Right lobe of liver (tissue), 6 donors: ENCODE measurements at regions not wholly inside any gene's neighbourhood (a gene's known extent, or its start where the extent isn't known, plus 50 kb on each side); places are given as distances from the start of the nearest gene placed in this dataset.
"Not testable (repeated sequence)": the region's sequence is repeated elsewhere in the genome, so short reads cannot be mapped to it uniquely, and the experiment has no call there.

ENCODE experiments used
- ATAC-seq, 4 donors: fragments of 200-7000 bp; cut with Tn5 transposase; one replicate each; pipeline ENCODE4 v1.9.1; 2020; ENCODE audit warnings: mild to moderate bottlenecking in 4 of 4, moderate library complexity in 4 of 4
- DNase-seq, 3 donors: peaks; one replicate each; pipeline ENCODE4 v3.0.0-alpha.2; 2020
- H3K27ac ChIP-seq, 3 donors: fragments of 200-600 bp; one replicate each; pipeline ENCODE4 v1.8.0; 2022
- H3K27me3 ChIP-seq, 2 donors: fragments of 200-600 bp; one replicate each; pipeline ENCODE4 v1.8.0; 2022
- H3K36me3 ChIP-seq, 4 donors: fragments of 200-600 bp; sonication (generic) in 1 of 4; one replicate each; pipeline versions ENCODE4 v1.5.1 to v1.8.0; 2017 to 2022; ENCODE audit warnings: control low read depth in 1 of 4
- H3K4me1 ChIP-seq, 4 donors: fragments of 200-600 bp; sonication (generic) in 1 of 4; one replicate each; pipeline versions ENCODE4 v1.5.1 to v1.8.0; 2017 to 2022; ENCODE audit warnings: control low read depth in 1 of 4
- H3K4me3 ChIP-seq, 3 donors: fragments of 200-600 bp; one replicate each; pipeline ENCODE4 v1.8.0; 2022
- H3K9me3 ChIP-seq, 4 donors: fragments of 200-600 bp; sonication (generic) in 1 of 4; one replicate each; pipeline versions ENCODE4 v1.5.1 to v1.8.0; 2017 to 2022; ENCODE audit warnings: control low read depth in 1 of 4
- whole genome bisulfite sequencing: methylation state at CpG from one replicate; pipeline ENCODE4 v1.1.6; 2018; ENCODE audit warnings: low coverage, low lambda C conversion rate; ENCODE audit not compliant: insufficient coverage; ENCODE audit errors: missing lambda C conversion rate; 5-methylcytosine and 5-hydroxymethylcytosine counted together
- intact Hi-C, 2 donors: fragments of 100-400 bp; cut with DNase I; formaldehyde crosslinking; loops; one replicate each; pipeline versions ENCODE4 v1.11.2 to v1.14.1; 2022
- donor health status: DM: no; HTN: yes; CAD: no.
- donor health status: DM: no; HTN: no; CAD: no.
- donor health status: DM: no; HTN: no; CAD: no.
- donor health status: DM: no; HTN: yes; CAD: no.
- donor health status: DM: no; HTN: yes; CAD: no.

DNA sequence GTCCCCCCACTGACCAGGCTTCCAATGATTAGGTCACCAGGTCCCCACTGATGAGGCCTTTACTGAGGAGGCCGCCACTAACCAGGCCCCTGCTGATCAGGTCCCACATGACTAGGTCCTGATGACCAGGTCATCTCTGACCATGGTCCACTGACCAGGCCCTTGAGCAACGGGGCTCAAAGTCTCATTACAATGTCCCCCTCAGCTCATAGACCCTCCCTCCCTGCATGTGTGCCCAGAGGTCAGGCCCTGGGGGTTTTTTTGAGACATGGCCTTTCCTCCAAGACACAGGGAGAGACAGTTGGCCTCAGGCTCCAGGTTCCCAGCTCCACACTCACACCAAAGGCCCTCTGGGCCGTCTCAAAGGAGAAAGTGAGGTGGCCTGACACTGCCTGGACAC lies 250.4 kb downstream of the CWH43 start:
- DNase-seq, H3K27me3 ChIP-seq, ATAC-seq, H3K9me3 ChIP-seq, H3K27ac ChIP-seq, H3K4me1 ChIP-seq, intact Hi-C loops, H3K36me3 ChIP-seq, H3K4me3 ChIP-seq: not testable (repeated sequence)
- 33% methylated on average over 1 of the region's 3 CpGs for WGBS

GRCh38 chr4:49241295-49241694 lies 255.2 kb downstream of the CWH43 start:
- H3K27me3 ChIP-seq, intact Hi-C loops, H3K9me3 ChIP-seq, DNase-seq, H3K4me3 ChIP-seq, ATAC-seq, H3K27ac ChIP-seq, H3K4me1 ChIP-seq, H3K36me3 ChIP-seq: not testable (repeated sequence)
- 42% methylated on average over 2 of the region's 2 CpGs for WGBS

GRCh38 chr4:49262786-49263185 lies 276.7 kb downstream of the CWH43 start:
- H3K9me3 ChIP-seq, intact Hi-C loops, H3K4me3 ChIP-seq, H3K36me3 ChIP-seq, ATAC-seq, H3K4me1 ChIP-seq, DNase-seq, H3K27me3 ChIP-seq, H3K27ac ChIP-seq: not testable (repeated sequence)
- 17% methylated on average over 2 of the region's 2 CpGs for WGBS

DNA sequence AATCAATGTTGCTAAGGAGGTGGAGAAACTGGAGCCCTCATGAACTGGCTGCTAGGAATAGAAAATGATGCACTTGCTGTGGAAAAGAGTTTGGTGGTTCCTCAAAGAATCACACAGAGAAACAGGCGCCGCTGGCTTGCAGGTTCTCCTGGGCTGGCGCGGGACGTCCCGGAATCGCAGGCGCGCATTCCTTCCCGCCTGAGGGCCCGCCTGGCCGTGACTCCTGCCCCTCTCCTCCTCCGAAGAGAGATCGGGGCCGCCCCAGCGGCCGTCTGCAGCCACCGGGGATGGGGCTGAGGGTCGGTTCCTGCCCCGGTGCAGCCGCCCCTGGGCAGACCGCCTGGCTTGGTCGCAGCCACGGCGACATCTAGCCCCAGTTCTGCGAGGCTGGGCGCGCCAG lies 284.4 kb downstream of the CWH43 start:
- H3K36me3 ChIP-seq, H3K4me1 ChIP-seq, H3K9me3 ChIP-seq, ATAC-seq, H3K27me3 ChIP-seq, H3K4me3 ChIP-seq, H3K27ac ChIP-seq, intact Hi-C loops: not testable (repeated sequence)
- DNase-seq = peak in 1 of 3 donors; percentile 56
- WGBS = 69% methylated on average over 3 of the region's 28 CpGs

DNA sequence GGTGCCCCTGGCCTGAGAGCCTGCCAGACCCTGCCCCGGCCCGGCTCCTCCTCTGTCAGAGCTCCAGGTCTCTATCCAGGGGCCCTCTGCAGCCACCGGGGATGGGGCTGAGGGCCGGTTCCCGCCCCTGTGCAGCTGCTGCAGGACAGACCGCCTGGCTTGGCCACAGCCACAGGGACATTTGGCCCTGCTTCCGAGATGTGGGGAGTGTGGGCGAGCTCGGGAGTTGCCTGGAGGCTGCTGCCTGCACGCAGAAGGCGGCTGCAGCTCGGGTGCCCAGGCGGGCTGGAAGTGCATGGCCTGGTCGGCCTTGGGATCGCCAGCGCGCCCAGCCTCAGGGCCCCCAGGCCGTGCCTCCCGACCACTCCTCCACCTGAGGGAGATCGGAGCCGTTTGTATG lies 284.8 kb downstream of the CWH43 start:
- intact Hi-C loops, ATAC-seq, H3K4me3 ChIP-seq, H3K27me3 ChIP-seq, H3K9me3 ChIP-seq, H3K36me3 ChIP-seq, H3K27ac ChIP-seq, H3K4me1 ChIP-seq: not testable (repeated sequence)
- 52% methylated on average over 6 of the region's 21 CpGs for WGBS
- peak in 1 of 3 donors; percentile 48 for DNase-seq

GRCh38 chr4:49285905-49286304 lies 299.8 kb downstream of the CWH43 start:
- H3K4me3 ChIP-seq, H3K36me3 ChIP-seq, H3K9me3 ChIP-seq, intact Hi-C loops, H3K27ac ChIP-seq, H3K4me1 ChIP-seq, H3K27me3 ChIP-seq, ATAC-seq: not testable (repeated sequence)
- 58% methylated on average over 5 of the region's 9 CpGs for WGBS
- peak in 1 of 3 donors; percentile 59 for DNase-seq

DNA sequence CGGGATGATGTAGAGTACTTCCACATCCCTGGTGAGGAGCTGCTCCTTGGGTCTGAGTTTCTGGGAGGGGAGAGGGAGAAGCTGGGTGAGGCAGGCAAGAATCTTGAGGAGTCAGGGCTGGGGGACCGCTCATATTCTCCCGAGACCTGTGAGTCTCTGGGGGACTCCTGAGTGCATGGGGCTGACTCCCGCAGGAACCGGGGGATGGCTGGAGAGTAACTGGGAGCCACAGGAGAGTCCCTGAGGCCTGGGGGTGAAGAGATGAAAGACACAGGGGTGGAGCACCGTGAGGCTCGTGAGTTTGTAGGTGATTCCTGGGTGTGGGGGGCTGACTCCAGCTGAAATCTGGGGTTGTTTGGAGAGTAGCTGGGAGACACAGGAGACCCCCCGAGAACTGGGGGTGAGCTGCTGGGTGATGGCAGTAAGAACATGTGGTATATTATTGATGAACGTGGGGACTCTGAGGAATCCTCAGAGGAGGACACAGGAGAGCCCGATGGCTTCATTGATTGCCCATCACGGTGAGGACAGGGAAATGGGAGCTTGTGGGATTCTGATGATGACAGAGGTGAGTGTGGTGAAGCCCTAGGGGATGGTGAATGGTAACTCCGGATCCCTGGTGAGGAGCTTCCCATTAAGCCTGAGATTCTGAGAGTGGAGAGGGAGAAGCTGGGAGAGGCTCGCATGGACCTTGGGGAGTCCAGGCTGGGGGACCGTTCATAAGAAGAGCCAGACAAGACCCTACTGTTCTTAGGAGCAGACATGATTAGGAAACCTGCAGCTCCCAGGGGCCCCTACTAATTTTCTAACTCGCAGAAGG lies 301.1 kb downstream of the CWH43 start:
- H3K27me3 ChIP-seq, ATAC-seq, H3K9me3 ChIP-seq, intact Hi-C loops, H3K36me3 ChIP-seq, H3K27ac ChIP-seq, H3K4me3 ChIP-seq, H3K4me1 ChIP-seq: not testable (repeated sequence)
- WGBS = 52% methylated on average over 10 of the region's 15 CpGs
- DNase-seq = peak in 1 of 3 donors; percentile 80

GRCh38 chr4:49287893-49288292 lies 301.8 kb downstream of the CWH43 start:
- ATAC-seq, H3K4me1 ChIP-seq, H3K9me3 ChIP-seq, H3K27me3 ChIP-seq, H3K36me3 ChIP-seq, H3K27ac ChIP-seq, intact Hi-C loops, H3K4me3 ChIP-seq: not testable (repeated sequence)
- peak in 2 of 3 donors; percentile 30 to 83 for DNase-seq
- 58% methylated on average over 6 of the region's 17 CpGs for WGBS

DNA sequence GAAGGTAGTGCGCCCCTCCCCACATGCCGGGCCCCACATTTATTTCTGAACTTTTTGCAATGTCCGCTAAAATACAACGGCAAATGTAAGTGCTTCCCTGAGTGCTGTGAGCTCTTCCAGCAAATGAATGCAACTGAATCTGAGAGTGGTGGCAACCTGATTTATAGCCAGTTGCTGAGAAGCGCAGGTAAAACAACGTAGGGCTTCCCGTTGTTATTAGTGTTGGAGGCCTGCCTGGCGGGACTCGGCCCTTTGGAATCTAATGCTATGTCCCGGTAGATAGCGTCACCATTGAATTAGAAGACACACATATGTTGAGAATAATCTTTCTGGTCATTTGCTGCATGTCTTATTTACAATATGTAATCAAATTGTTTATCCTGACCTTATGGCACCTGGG lies 302.7 kb downstream of the CWH43 start:
- DNase-seq = peak in 2 of 3 donors; percentile 9 to 73
- H3K36me3 ChIP-seq, H3K27ac ChIP-seq, intact Hi-C loops, H3K4me1 ChIP-seq, H3K9me3 ChIP-seq, ATAC-seq, H3K27me3 ChIP-seq, H3K4me3 ChIP-seq: not testable (repeated sequence)
- 82% methylated on average over 5 of the region's 11 CpGs for WGBS

DNA sequence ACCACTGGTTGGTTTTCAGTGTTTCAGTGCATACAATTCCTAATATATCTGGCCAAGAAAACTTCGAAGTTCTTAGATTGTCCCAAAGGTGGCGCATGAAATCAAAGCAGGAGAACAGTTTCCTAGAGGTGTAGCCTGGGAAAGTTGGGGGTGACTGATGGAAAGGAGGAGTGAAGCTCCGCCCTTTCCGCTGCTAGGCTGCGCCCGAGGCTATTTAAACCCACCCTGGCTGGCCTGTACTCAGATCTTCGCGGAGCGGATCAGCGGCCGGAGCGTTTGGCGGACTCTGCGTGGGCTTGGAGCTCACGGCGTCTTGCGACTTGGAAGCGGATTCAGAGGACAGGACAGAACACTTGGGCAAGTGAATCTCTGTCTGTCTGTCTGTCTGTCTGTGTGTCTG lies 328.7 kb downstream of the CWH43 start:
- H3K36me3 ChIP-seq, H3K27me3 ChIP-seq, H3K4me1 ChIP-seq, H3K4me3 ChIP-seq, H3K9me3 ChIP-seq, intact Hi-C loops, DNase-seq, ATAC-seq, H3K27ac ChIP-seq: not testable (repeated sequence)
- WGBS = 74% methylated on average over 14 of the region's 18 CpGs

GRCh38 chr4:49320725-49321410 lies 334.8 kb downstream of the CWH43 start:
- H3K27me3 ChIP-seq, ATAC-seq, intact Hi-C loops, DNase-seq, H3K4me1 ChIP-seq, H3K9me3 ChIP-seq, H3K36me3 ChIP-seq, H3K4me3 ChIP-seq, H3K27ac ChIP-seq: not testable (repeated sequence)
- WGBS = 61% methylated on average over 24 of the region's 24 CpGs
